ENCODE measurements at regions not wholly inside any gene's neighbourhood (a gene's known extent, or its start where the extent isn't known, plus 50 kb on each side); places are given as distances from the start of the nearest gene placed in this dataset.
"Not testable (repeated sequence)": the region's sequence is repeated elsewhere in the genome, so short reads cannot be mapped to it uniquely, and the experiment has no call there.

DNA sequence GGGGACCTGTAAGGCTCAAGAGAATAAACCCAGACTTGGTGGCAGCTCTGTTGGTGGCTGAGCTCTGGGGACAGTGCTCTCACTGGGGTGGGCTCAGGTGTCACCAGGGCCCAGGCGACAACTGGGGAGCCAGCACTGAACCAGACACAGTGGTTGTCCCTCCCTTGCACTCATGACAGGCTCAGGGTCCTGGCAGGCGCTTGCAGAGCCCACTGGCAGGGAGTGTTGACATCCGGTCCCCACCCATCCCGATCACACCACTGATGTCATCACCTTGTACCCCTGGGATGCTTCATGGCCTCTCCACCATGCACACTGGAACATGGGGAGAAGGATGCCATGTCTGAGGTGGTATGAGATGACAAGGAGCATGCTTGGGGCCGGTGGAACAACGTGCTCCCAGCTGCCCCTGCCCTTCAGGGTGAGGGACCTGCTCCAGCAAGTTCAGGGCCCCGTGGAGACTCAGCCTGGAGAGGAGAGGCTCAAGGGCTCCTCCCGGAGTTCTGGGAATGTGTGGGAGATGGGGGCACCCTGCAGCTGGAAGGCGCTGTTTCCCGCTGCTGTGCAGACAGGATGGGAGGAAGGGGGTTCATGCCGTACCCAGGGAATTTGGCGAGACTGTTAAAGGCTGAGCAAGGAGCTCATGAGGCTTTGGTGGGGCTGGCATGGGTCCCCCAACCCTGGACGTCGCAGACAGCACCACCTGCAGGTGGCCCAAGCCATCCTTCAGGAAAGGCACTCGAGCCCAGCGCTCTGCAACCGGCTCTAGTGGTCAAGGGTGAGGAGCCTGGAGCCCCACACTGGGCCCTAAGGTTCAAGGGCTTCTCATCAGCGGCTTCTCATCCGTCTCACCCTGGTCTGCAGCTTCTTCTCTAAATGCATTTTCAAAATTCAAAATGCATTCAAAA, 141.1 kb upstream of the ZNF469 start:
- intact Hi-C loops (cut with micrococcal nuclease; ENCODE audit: unreplicated experiment); H3K9me3 ChIP-seq (ENCODE audit: low read depth, low read length, poor library complexity, severe bottlenecking); H3K36me3 ChIP-seq (ENCODE audit: insufficient read depth, low read length, poor library complexity, severe bottlenecking); BruUV-seq (replicated peaks); H3K27ac ChIP-seq (ENCODE audit: low read depth, low read length, poor library complexity, severe bottlenecking); H3K27me3 ChIP-seq (replicated peaks; ENCODE audit: insufficient read depth, low read depth, low read length, poor library complexity); POLR2A ChIA-PET (ENCODE audit: low non-redundant PET); H3K4me1 ChIP-seq (ENCODE audit: insufficient read depth, low read length, poor library complexity, severe bottlenecking); H3K4me3 ChIP-seq (ENCODE audit: low read depth, low read length, poor library complexity, severe bottlenecking); CTCF ChIA-PET; DNase-seq (ENCODE audit: low spot score): not testable (repeated sequence)

DNA sequence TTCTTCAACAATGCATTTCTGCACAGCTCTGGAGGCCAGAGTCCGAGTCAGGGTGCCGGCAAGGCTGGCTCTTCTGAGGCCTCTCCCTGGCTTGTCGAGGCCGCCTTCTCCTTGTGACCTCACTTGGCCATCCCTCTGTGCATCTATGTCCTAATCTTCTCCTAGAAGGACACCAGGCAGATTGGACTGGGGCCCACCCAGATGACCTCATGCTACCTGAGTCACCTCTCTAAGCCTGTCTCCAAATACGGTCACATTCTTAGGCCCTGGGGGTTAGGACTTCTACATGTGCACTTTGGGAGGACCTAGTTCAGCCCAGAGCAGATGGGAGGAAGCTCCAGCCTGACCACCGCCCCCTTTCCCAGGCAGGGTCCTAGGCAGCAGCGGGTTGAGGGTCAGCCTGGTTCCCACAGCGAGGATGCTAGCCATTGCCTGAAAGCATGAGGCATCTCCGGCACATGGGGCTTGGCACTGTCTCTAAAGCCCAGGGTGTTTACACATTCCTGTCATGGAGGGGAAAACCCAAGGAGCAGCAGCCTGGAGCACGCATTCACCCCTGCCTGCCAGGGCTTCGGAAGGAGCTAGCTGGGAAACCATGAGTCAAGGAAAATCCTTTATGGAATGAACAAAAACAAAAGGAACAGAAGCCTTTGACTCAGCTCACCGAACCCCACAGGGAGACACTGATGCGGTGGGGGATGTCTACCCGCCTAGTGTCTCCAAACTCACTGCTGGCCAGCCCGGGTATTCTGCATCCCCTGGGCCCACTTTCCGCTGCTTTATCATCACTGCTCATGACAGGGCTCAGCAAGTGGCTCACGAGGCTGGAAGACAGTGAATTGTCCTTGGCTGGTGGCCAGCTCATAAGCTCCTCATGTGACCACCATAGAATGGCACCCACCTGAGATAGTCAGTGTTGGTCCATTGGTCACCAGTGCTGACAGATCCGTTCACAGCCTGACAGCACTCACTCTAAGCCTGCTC, 140.2 kb upstream of the ZNF469 start:
- BruUV-seq (replicated peaks); CTCF ChIA-PET; intact Hi-C loops (cut with micrococcal nuclease; ENCODE audit: unreplicated experiment): not testable (repeated sequence)

DNA sequence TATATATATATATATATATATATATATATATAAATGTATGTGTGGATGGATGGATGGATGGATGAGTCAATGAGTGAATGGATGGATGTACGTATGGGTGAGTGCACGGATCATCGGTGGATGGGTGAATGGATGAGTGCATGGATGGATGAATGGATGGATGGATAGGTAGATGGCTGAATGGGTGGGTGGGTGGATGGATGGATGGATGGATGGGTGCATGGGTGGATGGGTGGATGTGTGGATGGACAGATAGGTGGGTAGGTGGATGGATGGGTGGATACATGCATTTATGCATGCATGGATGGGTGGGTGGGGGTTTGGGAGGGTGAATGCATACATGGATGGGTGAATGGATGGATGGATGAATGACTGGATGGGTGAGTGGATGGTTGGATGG, 138.8 kb upstream of the ZNF469 start:
- CTCF ChIA-PET; BruUV-seq (replicated peaks); H3K27ac ChIP-seq (ENCODE audit: low read depth, low read length, poor library complexity, severe bottlenecking); H3K36me3 ChIP-seq (ENCODE audit: insufficient read depth, low read length, poor library complexity, severe bottlenecking); H3K27me3 ChIP-seq (replicated peaks; ENCODE audit: insufficient read depth, low read depth, low read length, poor library complexity); POLR2A ChIA-PET (ENCODE audit: low non-redundant PET); DNase-seq (ENCODE audit: low spot score); H3K4me1 ChIP-seq (ENCODE audit: insufficient read depth, low read length, poor library complexity, severe bottlenecking); H3K9me3 ChIP-seq (ENCODE audit: low read depth, low read length, poor library complexity, severe bottlenecking); intact Hi-C loops (cut with micrococcal nuclease; ENCODE audit: unreplicated experiment); H3K4me3 ChIP-seq (ENCODE audit: low read depth, low read length, poor library complexity, severe bottlenecking): not testable (repeated sequence)

More for the DNA sequence above, 140.2 kb upstream of the ZNF469 start:
- DNase-seq (ENCODE audit: low spot score); H3K27me3 ChIP-seq (replicated peaks; ENCODE audit: insufficient read depth, low read depth, low read length, poor library complexity); H3K27ac ChIP-seq (ENCODE audit: low read depth, low read length, poor library complexity, severe bottlenecking); H3K36me3 ChIP-seq (ENCODE audit: insufficient read depth, low read length, poor library complexity, severe bottlenecking); H3K9me3 ChIP-seq (ENCODE audit: low read depth, low read length, poor library complexity, severe bottlenecking); POLR2A ChIA-PET (ENCODE audit: low non-redundant PET); H3K4me1 ChIP-seq (ENCODE audit: insufficient read depth, low read length, poor library complexity, severe bottlenecking); H3K4me3 ChIP-seq (ENCODE audit: low read depth, low read length, poor library complexity, severe bottlenecking): not testable (repeated sequence)

DNA sequence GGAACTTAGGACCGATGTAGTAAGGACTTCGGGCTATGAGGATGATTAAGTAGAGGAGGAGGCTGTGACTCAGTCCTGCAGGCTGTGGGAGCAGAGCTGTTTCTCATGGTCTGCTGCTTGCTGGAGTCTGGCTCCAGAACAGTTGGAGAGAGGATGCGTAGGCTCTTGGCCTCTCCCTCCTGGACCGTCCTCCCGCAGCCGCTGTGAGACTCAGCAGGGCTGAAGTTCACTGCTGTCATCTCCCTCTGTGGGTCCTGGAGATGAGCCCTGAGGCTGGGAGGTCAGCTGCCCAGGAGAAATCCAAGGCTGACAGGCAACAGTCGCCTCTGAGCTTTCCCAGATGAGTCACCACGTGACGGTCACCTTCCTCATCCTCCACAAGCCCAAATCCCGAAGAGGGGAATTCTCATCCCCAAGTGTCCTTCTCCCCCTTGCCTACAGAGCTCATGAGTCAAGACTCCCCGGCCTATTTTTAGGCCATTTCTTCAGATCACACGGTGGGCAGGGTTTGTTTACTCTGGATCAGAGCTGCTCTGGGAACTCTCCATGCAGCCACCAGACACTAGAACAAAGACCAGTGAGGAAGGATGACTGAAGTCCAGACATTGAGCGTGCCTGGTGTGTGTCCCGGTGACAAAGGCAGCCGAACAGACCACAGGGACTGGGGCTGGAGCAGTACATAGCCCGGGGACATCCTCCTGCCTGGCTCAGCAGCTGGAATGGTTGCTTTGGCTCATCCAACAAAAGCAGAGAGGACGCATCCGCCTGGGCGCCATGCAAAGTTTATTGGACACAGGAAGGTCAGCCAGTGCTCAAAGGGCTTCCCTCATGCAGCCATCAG, 137.3 kb upstream of the ZNF469 start:
- H3K4me3 ChIP-seq (ENCODE audit: low read depth, low read length, poor library complexity, severe bottlenecking); H3K27me3 ChIP-seq (replicated peaks; ENCODE audit: insufficient read depth, low read depth, low read length, poor library complexity); DNase-seq (ENCODE audit: low spot score); H3K36me3 ChIP-seq (ENCODE audit: insufficient read depth, low read length, poor library complexity, severe bottlenecking); intact Hi-C loops (cut with micrococcal nuclease; ENCODE audit: unreplicated experiment); BruUV-seq (replicated peaks); POLR2A ChIA-PET (ENCODE audit: low non-redundant PET); H3K9me3 ChIP-seq (ENCODE audit: low read depth, low read length, poor library complexity, severe bottlenecking); H3K27ac ChIP-seq (ENCODE audit: low read depth, low read length, poor library complexity, severe bottlenecking); H3K4me1 ChIP-seq (ENCODE audit: insufficient read depth, low read length, poor library complexity, severe bottlenecking); CTCF ChIA-PET: not testable (repeated sequence)

DNA sequence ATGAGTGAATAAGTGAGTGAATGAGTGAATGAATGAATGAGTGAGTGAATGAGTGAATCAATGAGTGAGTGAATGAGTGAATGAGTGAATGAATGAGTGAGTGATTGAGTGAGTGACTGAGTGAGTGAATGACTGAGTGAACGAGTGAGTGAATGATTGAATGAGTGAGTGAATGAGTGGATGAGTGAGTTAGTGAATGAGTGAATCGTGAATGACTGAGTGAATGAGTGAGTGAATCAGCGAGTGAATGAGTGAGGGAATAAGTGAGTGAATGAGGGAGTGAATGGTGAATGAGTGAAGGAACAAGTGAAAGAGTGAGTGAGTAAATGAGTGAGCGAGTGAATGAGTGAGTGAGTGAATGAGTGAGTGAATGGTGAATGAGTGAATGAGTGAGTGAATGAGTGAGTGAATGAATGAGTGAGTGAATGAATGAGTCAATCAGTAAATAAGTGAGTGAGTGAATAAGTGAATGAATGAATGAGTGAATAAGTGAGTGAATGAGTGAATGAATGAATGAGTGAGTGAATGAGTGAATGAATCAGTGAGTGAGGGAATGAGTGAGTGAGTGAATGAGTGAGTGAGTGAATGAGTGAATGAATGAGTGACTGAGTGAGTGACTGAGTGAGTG, 135.7 kb upstream of the ZNF469 start:
- H3K36me3 ChIP-seq (ENCODE audit: insufficient read depth, low read length, poor library complexity, severe bottlenecking); H3K27me3 ChIP-seq (replicated peaks; ENCODE audit: insufficient read depth, low read depth, low read length, poor library complexity); H3K4me1 ChIP-seq (ENCODE audit: insufficient read depth, low read length, poor library complexity, severe bottlenecking); BruUV-seq (replicated peaks); POLR2A ChIA-PET (ENCODE audit: low non-redundant PET); intact Hi-C loops (cut with micrococcal nuclease; ENCODE audit: unreplicated experiment); H3K27ac ChIP-seq (ENCODE audit: low read depth, low read length, poor library complexity, severe bottlenecking); H3K9me3 ChIP-seq (ENCODE audit: low read depth, low read length, poor library complexity, severe bottlenecking); H3K4me3 ChIP-seq (ENCODE audit: low read depth, low read length, poor library complexity, severe bottlenecking); DNase-seq (ENCODE audit: low spot score); CTCF ChIA-PET: not testable (repeated sequence)

DNA sequence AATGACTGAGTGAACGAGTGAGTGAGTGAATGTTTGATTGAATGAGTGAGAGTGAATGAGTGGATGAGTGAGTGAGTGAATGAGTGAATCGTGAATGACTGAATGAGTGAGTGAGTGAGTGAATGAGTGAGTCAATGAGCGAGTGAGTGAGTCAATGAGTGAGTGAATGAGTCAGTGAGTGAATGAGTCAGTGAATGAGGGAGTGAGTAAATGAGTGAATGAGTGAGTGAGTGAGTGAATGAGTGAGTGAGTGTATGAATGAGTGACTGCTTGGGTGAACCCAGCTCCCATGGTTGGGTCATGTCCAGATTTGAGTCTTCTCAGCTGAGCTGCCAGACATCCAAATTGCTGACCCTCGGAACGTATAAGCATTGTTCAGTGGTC, 135.2 kb upstream of the ZNF469 start:
- intact Hi-C loops (cut with micrococcal nuclease; ENCODE audit: unreplicated experiment); H3K9me3 ChIP-seq (ENCODE audit: low read depth, low read length, poor library complexity, severe bottlenecking); H3K4me1 ChIP-seq (ENCODE audit: insufficient read depth, low read length, poor library complexity, severe bottlenecking); CTCF ChIA-PET; POLR2A ChIA-PET (ENCODE audit: low non-redundant PET); H3K27ac ChIP-seq (ENCODE audit: low read depth, low read length, poor library complexity, severe bottlenecking); H3K27me3 ChIP-seq (replicated peaks; ENCODE audit: insufficient read depth, low read depth, low read length, poor library complexity); DNase-seq (ENCODE audit: low spot score); BruUV-seq (replicated peaks); H3K4me3 ChIP-seq (ENCODE audit: low read depth, low read length, poor library complexity, severe bottlenecking); H3K36me3 ChIP-seq (ENCODE audit: insufficient read depth, low read length, poor library complexity, severe bottlenecking): not testable (repeated sequence)

DNA sequence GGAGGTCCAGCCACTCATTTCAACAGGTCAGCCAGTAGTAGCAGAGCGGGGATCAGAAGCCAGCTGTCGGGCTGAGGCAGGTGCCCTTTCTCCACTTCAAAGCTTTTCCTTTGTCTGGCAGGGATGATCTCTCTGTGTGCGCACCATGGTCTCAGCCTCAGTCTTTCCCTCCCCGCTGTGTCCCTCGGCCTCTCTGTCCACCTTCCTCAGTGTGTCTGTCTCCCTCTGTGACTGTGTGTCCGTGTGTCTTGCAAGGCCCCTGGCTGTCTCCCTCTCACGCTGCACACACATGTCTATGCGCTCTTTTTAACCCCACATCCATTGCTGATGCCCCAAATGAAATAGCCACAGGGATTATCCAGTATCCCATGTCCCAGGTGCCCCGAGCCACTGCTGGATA, 134.0 kb upstream of the ZNF469 start:
- BruUV-seq (replicated peaks); H3K27ac ChIP-seq (ENCODE audit: low read depth, low read length, poor library complexity, severe bottlenecking); H3K9me3 ChIP-seq (ENCODE audit: low read depth, low read length, poor library complexity, severe bottlenecking); intact Hi-C loops (cut with micrococcal nuclease; ENCODE audit: unreplicated experiment); H3K36me3 ChIP-seq (ENCODE audit: insufficient read depth, low read length, poor library complexity, severe bottlenecking); H3K27me3 ChIP-seq (replicated peaks; ENCODE audit: insufficient read depth, low read depth, low read length, poor library complexity); CTCF ChIA-PET; H3K4me3 ChIP-seq (ENCODE audit: low read depth, low read length, poor library complexity, severe bottlenecking); POLR2A ChIA-PET (ENCODE audit: low non-redundant PET); H3K4me1 ChIP-seq (ENCODE audit: insufficient read depth, low read length, poor library complexity, severe bottlenecking); DNase-seq (ENCODE audit: low spot score): not testable (repeated sequence)

Measured in A673 (cell line).